ENCODE measurements at regions not wholly inside any gene's neighbourhood (a gene's known extent, or its start where the extent isn't known, plus 50 kb on each side); places are given as distances from the start of the nearest gene placed in this dataset.

- H3K27ac ChIP-seq = no peak overlapping the region
- H3K9me3 ChIP-seq = peaks cover 0 to 16% (median 0%) of the 10 kb centered on the region in 3 donors
- no peaks in the 10 kb centered on the region for H3K36me3 ChIP-seq
- WGBS, 2 donors (ENCODE audit: low coverage in 1 of 2) = no CpG with 5 or more reads among the region's 1 CpG
- no peaks in the 10 kb centered on the region for H3K27me3 ChIP-seq
- H3K4me3 ChIP-seq = no peak overlapping the region
- TF ChIP-seq CTCF (IDR thresholded peaks at IDR 0.05) (no peak), POLR2AphosphoS5 (IDR thresholded peaks at IDR 0.05) (no peak), EP300 (IDR thresholded peaks at IDR 0.05) (no peak), POLR2A (IDR thresholded peaks at IDR 0.05) (no peak)
- no peak for ATAC-seq
- no peaks in the 10 kb centered on the region for H3K4me1 ChIP-seq
These were observed 88.4 kb upstream of the RND3 start for GRCh38 chr2:150575861-150576260.

DNA sequence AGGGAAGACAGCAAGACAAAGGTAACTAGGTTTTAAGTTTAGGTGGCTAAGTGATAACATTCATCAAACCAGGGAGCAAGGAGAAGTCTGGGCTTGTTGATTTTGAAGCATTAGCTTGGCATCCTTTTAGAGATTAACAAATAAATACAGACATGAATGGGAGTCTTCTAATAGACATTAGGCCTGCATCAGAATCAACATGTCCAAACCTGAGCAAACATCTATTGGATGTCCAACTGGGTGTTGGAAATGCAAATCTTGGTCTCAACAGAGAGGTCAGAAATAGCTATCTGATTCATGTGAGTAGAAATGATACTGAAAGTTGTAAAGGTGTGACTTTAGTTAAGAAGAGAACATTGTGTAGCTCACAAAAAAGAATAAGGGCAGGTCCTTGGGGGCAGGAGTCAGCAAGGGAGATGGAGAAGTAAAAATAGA is 85.5 kb upstream of the RND3 start:
- ATAC-seq = no peak

GRCh38 chr2:150572194-150572766 is 84.8 kb upstream of the RND3 start:
- H3K27me3 ChIP-seq = no peaks in the 10 kb centered on the region
- H3K4me3 ChIP-seq = no peak overlapping the region
- H3K4me1 ChIP-seq = no peaks in the 10 kb centered on the region
- H3K27ac ChIP-seq = no peak overlapping the region
- WGBS, 2 donors (ENCODE audit: low coverage in 1 of 2) = 83 to 84% methylated on average over 4 to 6 of the region's 6 CpGs
- H3K36me3 ChIP-seq = no peaks in the 10 kb centered on the region
- ATAC-seq = no peak
- H3K9me3 ChIP-seq = no peaks in the 10 kb centered on the region
- no peak for TF ChIP-seq CTCF (IDR thresholded peaks at IDR 0.05)
- no peak for TF ChIP-seq POLR2A (IDR thresholded peaks at IDR 0.05)
- TF ChIP-seq POLR2AphosphoS5 (IDR thresholded peaks at IDR 0.05) = no peak
- no peak for TF ChIP-seq EP300 (IDR thresholded peaks at IDR 0.05)

More for the DNA sequence above, 85.5 kb upstream of the RND3 start:
- Histone ChIP-seq H3K9me3 (peaks cover 0 to 1% (median 0%) of the 10 kb centered on the region in 3 donors), H3K36me3 (no peaks in the 10 kb centered on the region), H3K27me3 (no peaks in the 10 kb centered on the region), H3K4me3 (no peak overlapping the region), H3K4me1 (no peaks in the 10 kb centered on the region), H3K27ac (no peak overlapping the region)
- TF ChIP-seq EP300 (IDR thresholded peaks at IDR 0.05) (no peak), CTCF (IDR thresholded peaks at IDR 0.05) (no peak), POLR2A (IDR thresholded peaks at IDR 0.05) (no peak), POLR2AphosphoS5 (IDR thresholded peaks at IDR 0.05) (no peak)

DNA sequence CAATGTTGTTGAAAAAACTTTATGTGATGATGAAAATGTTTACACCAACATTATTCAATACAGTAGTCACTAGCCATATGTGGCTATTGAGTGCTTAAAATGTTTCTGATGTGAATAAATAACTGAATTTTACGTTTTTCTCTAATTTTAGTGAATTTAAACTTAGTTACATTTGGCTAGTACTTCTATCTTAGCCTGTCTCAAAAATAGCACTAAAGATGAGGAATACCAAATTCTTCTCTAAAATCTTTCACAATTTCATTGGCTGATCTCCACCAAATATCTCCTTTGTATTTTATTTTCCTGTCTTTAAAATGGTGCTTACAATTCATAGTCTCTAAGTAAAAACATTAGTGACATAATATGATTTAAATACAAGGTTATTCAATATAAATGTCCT is 83.7 kb upstream of the RND3 start:
- Histone ChIP-seq H3K9me3 (no peaks in the 10 kb centered on the region), H3K4me1 (no peaks in the 10 kb centered on the region), H3K27me3 (no peaks in the 10 kb centered on the region), H3K36me3 (no peaks in the 10 kb centered on the region), H3K4me3 (no peak overlapping the region), H3K27ac (no peak overlapping the region)
- 54 to 75% methylated on average over 1 of the region's 1 CpG for WGBS, 2 donors (ENCODE audit: low coverage in 1 of 2)
- no peak for TF ChIP-seq CTCF (IDR thresholded peaks at IDR 0.05)
- no peak for TF ChIP-seq POLR2A (IDR thresholded peaks at IDR 0.05)
- TF ChIP-seq POLR2AphosphoS5 (IDR thresholded peaks at IDR 0.05) = no peak
- TF ChIP-seq EP300 (IDR thresholded peaks at IDR 0.05) = no peak
- ATAC-seq = no peak

DNA sequence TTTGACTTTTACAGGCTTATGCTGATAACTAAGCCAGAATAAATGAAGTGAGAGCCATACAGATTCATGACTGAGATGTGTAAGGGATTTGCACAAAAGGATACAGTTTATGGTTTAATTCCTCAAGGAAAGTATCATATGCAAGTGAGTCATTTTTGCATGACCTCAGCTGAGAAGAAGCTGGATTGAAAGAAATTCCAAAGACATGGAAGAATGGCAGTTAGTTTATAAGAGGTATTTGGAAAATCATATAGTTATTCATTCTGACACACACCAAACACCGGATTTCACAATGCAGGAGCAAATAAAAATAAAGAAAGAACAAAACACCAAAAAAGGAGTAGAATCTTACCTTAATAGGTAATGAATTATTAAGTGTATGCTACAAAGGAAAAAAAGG is 83.2 kb upstream of the RND3 start:
- H3K9me3 ChIP-seq = no peaks in the 10 kb centered on the region
- ATAC-seq = no peak

More for the DNA sequence above, 83.2 kb upstream of the RND3 start:
- Histone ChIP-seq H3K36me3 (no peaks in the 10 kb centered on the region), H3K4me3 (no peak overlapping the region), H3K27ac (no peak overlapping the region), H3K27me3 (no peaks in the 10 kb centered on the region), H3K4me1 (no peaks in the 10 kb centered on the region)
- WGBS, 2 donors (ENCODE audit: low coverage in 1 of 2) = 44% methylated on average over 1 of the region's 1 CpG
- TF ChIP-seq EP300 (IDR thresholded peaks at IDR 0.05) (no peak), POLR2A (IDR thresholded peaks at IDR 0.05) (no peak), CTCF (IDR thresholded peaks at IDR 0.05) (no peak), POLR2AphosphoS5 (IDR thresholded peaks at IDR 0.05) (no peak)

Data from gastroesophageal sphincter (tissue), 4 donors.